ENCODE measurements at regions not wholly inside any gene's neighbourhood (a gene's known extent, or its start where the extent isn't known, plus 50 kb on each side); places are given as distances from the start of the nearest gene placed in this dataset.

GRCh38 chr9:75360252-75360651, 271.9 kb downstream of the OSTF1 start:
- no peak overlapping the region for H4K91ac ChIP-seq (ENCODE audit: insufficient read depth, low read depth, low read length)
- H2AFZ ChIP-seq (replicated peaks; ENCODE audit: low read length, poor library complexity), result no peak overlapping the region
- no peak overlapping the region for H3K4ac ChIP-seq (ENCODE audit: low read depth, low read length)
- H4K8ac ChIP-seq (ENCODE audit: low read depth in 2 of 2, low read length in 2 of 2), result no peak overlapping the region
- dilution Hi-C loops (cut with HindIII; ENCODE audit: low sequenced_read_pairs, unreplicated experiment), result no loop called here
- BruUV-seq (replicated peaks), result no TSS peak
- no peak overlapping the region for H3K23ac ChIP-seq (ENCODE audit: low read depth, low read length)
- H3K14ac ChIP-seq (replicated peaks; ENCODE audit: low read depth, low read length), result no peak overlapping the region
- no peak for DNase-seq
- no peaks in the 10 kb centered on the region for H3K27me3 ChIP-seq (ENCODE audit: control insufficient read depth, insufficient read depth, low read length)
- H3K27ac ChIP-seq (ENCODE audit: insufficient read depth, low read length), result no peak overlapping the region
- H2AK9ac ChIP-seq (replicated peaks; ENCODE audit: low read depth, low read length, poor library complexity), result no peak overlapping the region
- no peaks in the 10 kb centered on the region for H3K9me1 ChIP-seq (ENCODE audit: insufficient read depth, low read length)
- peaks cover 5% of the 10 kb centered on the region for H3K9me3 ChIP-seq (ENCODE audit: control insufficient read depth, insufficient read depth, low read length)
- H2BK20ac ChIP-seq (ENCODE audit: low read depth, low read length), result no peak overlapping the region
- H3K4me3 ChIP-seq (ENCODE audit: insufficient read depth, low read depth, low read length), result no peak overlapping the region
- no peaks in the 10 kb centered on the region for H3K4me1 ChIP-seq (ENCODE audit: control insufficient read depth, insufficient read depth, low read length)
- POLR2A ChIA-PET (ENCODE audit: unreplicated experiment), result no interaction called here
- H2BK5ac ChIP-seq (ENCODE audit: low read depth, low read length, poor library complexity, severe bottlenecking), result no peak overlapping the region
- WGBS, 2 experiments (ENCODE audit: extremely low coverage in 2 of 2, insufficient read length in 1 of 2), result 20% methylated on average over 1 of the region's 3 CpGs; no CpG with 5 or more reads in 1 of the 2 experiments
- intact Hi-C loops (cut with micrococcal nuclease), result no loop called here
- H3K36me3 ChIP-seq (ENCODE audit: control insufficient read depth, insufficient read depth, low read length), result no peaks in the 10 kb centered on the region
- no peaks in the 10 kb centered on the region for H3K79me1 ChIP-seq (ENCODE audit: low read depth in 1 of 2, low read length in 2 of 2)
- H3K56ac ChIP-seq (ENCODE audit: extremely low read depth, insufficient read depth, low read length), result no peak overlapping the region
- H3K4me2 ChIP-seq (ENCODE audit: low read depth, low read length), result no peak overlapping the region
- in situ Hi-C loops (cut with MboI; ENCODE audit: low sequenced_read_pairs), result no loop called here
- H3K18ac ChIP-seq (ENCODE audit: low read depth, low read length), result no peak overlapping the region
- H4K20me1 ChIP-seq (ENCODE audit: insufficient read depth, low read length), result no peaks in the 10 kb centered on the region
- ATAC-seq (ENCODE audit: low read depth), result no peak
- no peak overlapping the region for H2BK120ac ChIP-seq (ENCODE audit: low read depth, low read length)
- no peak overlapping the region for H2BK15ac ChIP-seq (ENCODE audit: low read depth, low read length)
- H3K9ac ChIP-seq (ENCODE audit: low read depth, low read length), result no peak overlapping the region
- no peak overlapping the region for H4K5ac ChIP-seq (ENCODE audit: low read depth, low read length)
- TF ChIP-seq RFX5 (IDR thresholded peaks at IDR 0.05; ENCODE audit: low read depth, low read length), result no peak
- TF ChIP-seq RAD21 (IDR thresholded peaks at IDR 0.05; ENCODE audit: low read length), result no peak
- TF ChIP-seq POLR2A (IDR thresholded peaks at IDR 0.05; ENCODE audit: low read depth, low read length), result no peak
- no peak for TF ChIP-seq RCOR1 (IDR thresholded peaks at IDR 0.05; ENCODE audit: insufficient replicate concordance, low read length)
- no peak for TF ChIP-seq CTCF (conservative IDR thresholded peaks at IDR 0.05; ENCODE audit: low read depth, low read length)
- TF ChIP-seq NFE2L2 (IDR thresholded peaks at IDR 0.05; ENCODE audit: low read depth, low read length), result no peak
- no peak for TF ChIP-seq MAZ (IDR thresholded peaks at IDR 0.05; ENCODE audit: borderline replicate concordance, low read depth, low read length)
- TF ChIP-seq SMC3 (IDR thresholded peaks at IDR 0.05; ENCODE audit: low read depth, low read length), result no peak
- no peak for TF ChIP-seq FOS (IDR thresholded peaks at IDR 0.05; ENCODE audit: low read depth, low read length)
- TF ChIP-seq ELK1 (IDR thresholded peaks at IDR 0.05; ENCODE audit: borderline replicate concordance, low read depth, low read length), result no peak
- no peak for TF ChIP-seq USF2 (IDR thresholded peaks at IDR 0.05; ENCODE audit: low read depth, low read length)
- no peak for TF ChIP-seq CEBPB (IDR thresholded peaks at IDR 0.05; ENCODE audit: low read depth, low read length)
- TF ChIP-seq MXI1 (IDR thresholded peaks at IDR 0.05; ENCODE audit: borderline replicate concordance, low read depth, low read length), result no peak
- no peak for TF ChIP-seq BHLHE40 (IDR thresholded peaks at IDR 0.05; ENCODE audit: low read depth, low read length)
- TF ChIP-seq MAFK (IDR thresholded peaks at IDR 0.05; ENCODE audit: low read depth, low read length), result no peak
- no peak for TF ChIP-seq CHD1 (IDR thresholded peaks at IDR 0.05; ENCODE audit: low read depth, low read length)
- CTCF ChIA-PET, result no interaction called here
- H2AK5ac ChIP-seq (ENCODE audit: low read depth, low read length), result no peak overlapping the region
